Keratinocyte (primary cell): ENCODE measurements at regions not wholly inside any gene's neighbourhood (a gene's known extent, or its start where the extent isn't known, plus 50 kb on each side); places are given as distances from the start of the nearest gene placed in this dataset.

Experiments used
- DNase-seq: peaks from one replicate; pipeline ENCODE4 v3.0.0-alpha.2; 2011; ENCODE audit warnings: low read depth, missing footprints, low spot score
- FAIRE-seq: peaks from 2 replicates; lab custom pipeline; 2011; peaks lifted over from hg19 to GRCh38; lab: Jason Lieb, UNC
- H2AFZ ChIP-seq: 2 replicates; pipeline ENCODE4 v1.6.0; 2012; ENCODE audit warnings: low read length, control low read depth, inconsistent platforms; ENCODE audit not compliant: control insufficient read depth
- H3K27ac ChIP-seq: 2 replicates; pipeline ENCODE4 v1.5.1; 2011; ENCODE audit warnings: low read length; ENCODE audit not compliant: control insufficient read depth, insufficient read depth
- H3K27me3 ChIP-seq: 3 replicates; pipeline ENCODE4 v1.6.0; 2011; ENCODE audit warnings: low read length; ENCODE audit not compliant: control insufficient read depth, insufficient read depth; ENCODE audit errors: extremely low read depth
- H3K36me3 ChIP-seq, 2 experiments: 2 replicates in 1 of 2; 3 replicates in 1 of 2; pipeline ENCODE4 v1.5.1; 2011; ENCODE audit warnings: low read length in 2 of 2, mild to moderate bottlenecking in 1 of 2; ENCODE audit not compliant: control insufficient read depth in 2 of 2, insufficient read depth in 2 of 2; ENCODE audit errors: extremely low read depth in 1 of 2
- H3K4me1 ChIP-seq: 3 replicates; pipeline ENCODE4 v1.5.1; 2011; ENCODE audit warnings: low read length; ENCODE audit not compliant: control insufficient read depth, insufficient read depth; ENCODE audit errors: extremely low read depth
- H3K4me2 ChIP-seq: 3 replicates; pipeline ENCODE4 v1.6.0; 2011; ENCODE audit warnings: low read depth, low read length; ENCODE audit not compliant: control insufficient read depth, insufficient read depth; ENCODE audit errors: extremely low read depth
- H3K4me3 ChIP-seq, 3 experiments: fragments of 200-600 bp in 1 of 3; sonication (generic) in 1 of 3; 2 replicates in 2 of 3; 3 replicates in 1 of 3; pipeline ENCODE4 v1.5.1; 2011 to 2016; ENCODE audit warnings: low read length in 3 of 3, mild to moderate bottlenecking in 3 of 3, control low read depth in 2 of 3, inconsistent platforms in 1 of 3, low read depth in 1 of 3, mixed read lengths in 1 of 3, mixed run types in 1 of 3, moderate library complexity in 1 of 3; ENCODE audit not compliant: control insufficient read depth in 2 of 3, insufficient read depth in 2 of 3; ENCODE audit errors: extremely low read depth in 1 of 3
- H3K79me2 ChIP-seq: 2 replicates; pipeline ENCODE4 v1.6.0; 2012; ENCODE audit warnings: low read length; ENCODE audit not compliant: control insufficient read depth, insufficient read depth
- H3K9ac ChIP-seq: 3 replicates; pipeline ENCODE4 v1.6.0; 2011; ENCODE audit warnings: low read length; ENCODE audit not compliant: control insufficient read depth, insufficient read depth; ENCODE audit errors: extremely low read depth
- H3K9me1 ChIP-seq: 3 replicates; pipeline ENCODE4 v1.6.0; 2011; ENCODE audit warnings: low read length; ENCODE audit not compliant: control insufficient read depth, insufficient read depth; ENCODE audit errors: extremely low read depth
- H3K9me3 ChIP-seq: 2 replicates; pipeline ENCODE4 v1.5.1; 2012; ENCODE audit warnings: low read depth, low read length; ENCODE audit not compliant: control insufficient read depth
- H4K20me1 ChIP-seq: 3 replicates; pipeline ENCODE4 v1.6.0; 2011; ENCODE audit warnings: low read length; ENCODE audit not compliant: control insufficient read depth, insufficient read depth; ENCODE audit errors: extremely low read depth
- EZH2 ChIP-seq: IDR thresholded peaks from one replicate; pipeline ENCODE4 v1.6.1; 2012; ENCODE audit warnings: inconsistent platforms, mild to moderate bottlenecking, low read length, moderate library complexity
- dilution Hi-C: fragments of 300-500 bp; cut with MboI; formaldehyde crosslinking; loops from one replicate; pipeline ENCODE4 v1.7.0; 2020; ENCODE audit warnings: low sequenced_read_pairs; ENCODE audit not compliant: extremely low pct_ligation_motif_present
- TF ChIP-seq, protein P1 (sequence below), 3 experiments: IDR thresholded peaks in 1 of 3; conservative IDR thresholded peaks in 1 of 3; optimal IDR thresholded peaks in 1 of 3; 2 replicates in 2 of 3; 3 replicates in 1 of 3; pipeline versions ENCODE3 to v1.5.1; 2011; ENCODE audit warnings: low read length in 3 of 3, mild to moderate bottlenecking in 3 of 3, moderate library complexity in 2 of 3, control low read depth in 1 of 3, inconsistent platforms in 1 of 3; ENCODE audit not compliant: insufficient read depth in 2 of 3; ENCODE audit errors: extremely low read depth in 1 of 3

- Histone ChIP-seq H3K9me3 (no peaks in the 10 kb centered on the region), H3K9ac (no peak overlapping the region), H3K36me3 (no peaks in the 10 kb centered on the region), H3K27me3 (peaks cover 40% of the 10 kb centered on the region), H3K4me3 (no peak overlapping the region), H3K9me1 (no peaks in the 10 kb centered on the region), H2AFZ (no peak overlapping the region), H4K20me1 (no peaks in the 10 kb centered on the region), H3K4me1 (no peaks in the 10 kb centered on the region), H3K4me2 (no peak overlapping the region), H3K27ac (no peak overlapping the region), H3K79me2 (no peaks in the 10 kb centered on the region)
- FAIRE-seq (no peak), DNase-seq (no peak)
- dilution Hi-C loops: no loop called here
- TF ChIP-seq EZH2: no peak
Measured at GRCh38 chr17:77640252-77640651, 318.3 kb upstream of the TNRC6C start.

- dilution Hi-C loops: no loop called here
- H3K9ac ChIP-seq: no peak overlapping the region
- H3K4me1 ChIP-seq: no peaks in the 10 kb centered on the region
- no peak overlapping the region for H2AFZ ChIP-seq
- no peak overlapping the region for H3K4me3 ChIP-seq
- no peaks in the 10 kb centered on the region for H3K9me1 ChIP-seq
- no peaks in the 10 kb centered on the region for H3K79me2 ChIP-seq
- no peak overlapping the region for H3K27ac ChIP-seq
- TF ChIP-seq EZH2: no peak
- H3K9me3 ChIP-seq: no peaks in the 10 kb centered on the region
- no peak for FAIRE-seq
- H3K36me3 ChIP-seq: no peaks in the 10 kb centered on the region
- H4K20me1 ChIP-seq: no peaks in the 10 kb centered on the region
- no peak overlapping the region for H3K4me2 ChIP-seq
- H3K27me3 ChIP-seq: peaks cover 48% of the 10 kb centered on the region
- no peak for DNase-seq
Measured at GRCh38 chr17:77640916-77641605, 317.4 kb upstream of the TNRC6C start.

GRCh38 chr17:77641718-77642117 is 316.8 kb upstream of the TNRC6C start:
- H3K4me2 ChIP-seq: no peak overlapping the region
- TF ChIP-seq EZH2: no peak
- TF ChIP-seq, protein P1, sequence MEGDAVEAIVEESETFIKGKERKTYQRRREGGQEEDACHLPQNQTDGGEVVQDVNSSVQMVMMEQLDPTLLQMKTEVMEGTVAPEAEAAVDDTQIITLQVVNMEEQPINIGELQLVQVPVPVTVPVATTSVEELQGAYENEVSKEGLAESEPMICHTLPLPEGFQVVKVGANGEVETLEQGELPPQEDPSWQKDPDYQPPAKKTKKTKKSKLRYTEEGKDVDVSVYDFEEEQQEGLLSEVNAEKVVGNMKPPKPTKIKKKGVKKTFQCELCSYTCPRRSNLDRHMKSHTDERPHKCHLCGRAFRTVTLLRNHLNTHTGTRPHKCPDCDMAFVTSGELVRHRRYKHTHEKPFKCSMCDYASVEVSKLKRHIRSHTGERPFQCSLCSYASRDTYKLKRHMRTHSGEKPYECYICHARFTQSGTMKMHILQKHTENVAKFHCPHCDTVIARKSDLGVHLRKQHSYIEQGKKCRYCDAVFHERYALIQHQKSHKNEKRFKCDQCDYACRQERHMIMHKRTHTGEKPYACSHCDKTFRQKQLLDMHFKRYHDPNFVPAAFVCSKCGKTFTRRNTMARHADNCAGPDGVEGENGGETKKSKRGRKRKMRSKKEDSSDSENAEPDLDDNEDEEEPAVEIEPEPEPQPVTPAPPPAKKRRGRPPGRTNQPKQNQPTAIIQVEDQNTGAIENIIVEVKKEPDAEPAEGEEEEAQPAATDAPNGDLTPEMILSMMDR (optimal IDR thresholded peaks at IDR 0.05 in 1 of 3, IDR thresholded peaks at IDR 0.05 in 1 of 3, conservative IDR thresholded peaks at IDR 0.05 in 1 of 3; ENCODE audit: extremely low read depth in 1 of 3, insufficient read depth in 2 of 3, low read length in 3 of 3): no peak
- DNase-seq (no peak), FAIRE-seq (no peak)
- H3K79me2 ChIP-seq: no peaks in the 10 kb centered on the region
- H3K9ac ChIP-seq: no peak overlapping the region
- H3K9me1 ChIP-seq: no peaks in the 10 kb centered on the region
- no peaks in the 10 kb centered on the region for H3K9me3 ChIP-seq
- H2AFZ ChIP-seq: no peak overlapping the region
- dilution Hi-C loops: no loop called here
- no peak overlapping the region for H3K27ac ChIP-seq
- peaks cover 52% of the 10 kb centered on the region for H3K27me3 ChIP-seq
- H4K20me1 ChIP-seq: no peaks in the 10 kb centered on the region
- H3K36me3 ChIP-seq: no peaks in the 10 kb centered on the region
- H3K4me1 ChIP-seq: no peaks in the 10 kb centered on the region
- no peak overlapping the region for H3K4me3 ChIP-seq
